GM19395 (cell line): ENCODE measurements at regions not wholly inside any gene's neighbourhood (a gene's known extent, or its start where the extent isn't known, plus 50 kb on each side); places are given as distances from the start of the nearest gene placed in this dataset.
A peak's percentile ranks its signal among the peaks of the same experiment; 100 is the strongest.

Source experiments
- ATAC-seq: cut with Tn5 transposase; IDR thresholded peaks from one replicate; pipeline ENCODE4 v1.9.1; 2021; ENCODE audit warnings: mild to moderate bottlenecking, moderate library complexity; ENCODE audit not compliant: unreplicated experiment

GRCh38 chr4:165716472-165716871 is 156.6 kb upstream of the TLL1 start:
- no peak for ATAC-seq

GRCh38 chr4:165718660-165719059 is 154.4 kb upstream of the TLL1 start:
- no peak for ATAC-seq

GRCh38 chr4:165720411-165721082 is 152.5 kb upstream of the TLL1 start:
- no peak for ATAC-seq

- ATAC-seq = no peak
Measured at GRCh38 chr4:165721815-165722214, 151.2 kb upstream of the TLL1 start.

- no peak for ATAC-seq
Measured at GRCh38 chr4:165723051-165723795, 149.8 kb upstream of the TLL1 start.

GRCh38 chr4:165724786-165725185 is 148.3 kb upstream of the TLL1 start:
- no peak for ATAC-seq

- ATAC-seq = no peak
Measured at GRCh38 chr4:165725352-165725751, 147.7 kb upstream of the TLL1 start.

- no peak for ATAC-seq
Measured at GRCh38 chr4:165726831-165727230, 146.2 kb upstream of the TLL1 start.

GRCh38 chr4:165737309-165737972 is 135.6 kb upstream of the TLL1 start:
- no peak for ATAC-seq

GRCh38 chr4:165738571-165738970 is 134.5 kb upstream of the TLL1 start:
- ATAC-seq = peak; percentile 65

GRCh38 chr4:165740911-165741310 is 132.1 kb upstream of the TLL1 start:
- ATAC-seq = no peak

- no peak for ATAC-seq
Measured at GRCh38 chr4:165743422-165743821, 129.6 kb upstream of the TLL1 start.

- ATAC-seq = no peak
Measured at GRCh38 chr4:165744370-165744769, 128.7 kb upstream of the TLL1 start.

- no peak for ATAC-seq
Measured at GRCh38 chr4:165748321-165748720, 124.7 kb upstream of the TLL1 start.

- ATAC-seq = no peak
Measured at GRCh38 chr4:165751882-165752281, 121.2 kb upstream of the TLL1 start.

GRCh38 chr4:165754664-165755063 is 118.4 kb upstream of the TLL1 start:
- no peak for ATAC-seq

- no peak for ATAC-seq
Measured at GRCh38 chr4:165756836-165757235, 116.2 kb upstream of the TLL1 start.

- ATAC-seq = no peak
Measured at GRCh38 chr4:165757451-165757850, 115.6 kb upstream of the TLL1 start.

- ATAC-seq = no peak
Measured at GRCh38 chr4:165758086-165758485, 115.0 kb upstream of the TLL1 start.

- ATAC-seq = no peak
Measured at GRCh38 chr4:165760182-165760581, 112.9 kb upstream of the TLL1 start.

GRCh38 chr4:165761963-165762362 is 111.1 kb upstream of the TLL1 start:
- ATAC-seq = no peak

- ATAC-seq = no peak
Measured at GRCh38 chr4:165763640-165764039, 109.4 kb upstream of the TLL1 start.
